Astrocyte of the cerebellum (primary cell): ENCODE measurements at regions not wholly inside any gene's neighbourhood (a gene's known extent, or its start where the extent isn't known, plus 50 kb on each side); places are given as distances from the start of the nearest gene placed in this dataset.
A peak's percentile ranks its signal among the peaks of the same experiment; 100 is the strongest.
"Not testable (repeated sequence)": the region's sequence is repeated elsewhere in the genome, so short reads cannot be mapped to it uniquely, and the experiment has no call there.

Source experiments
- DNase-seq: peaks from one replicate; pipeline ENCODE4 v3.0.0-alpha.2; 2011; ENCODE audit warnings: low read depth
- H3K4me3 ChIP-seq: 2 replicates; pipeline ENCODE4 v1.5.1; 2011; ENCODE audit warnings: mild to moderate bottlenecking, low read depth, low read length, moderate library complexity
- in situ Hi-C: cut with HindIII; loops from 2 replicates; pipeline ENCODE4 v1.10.0; 2017; ENCODE audit warnings: low sequenced_read_pairs
- TF ChIP-seq, protein P1 (sequence below): IDR thresholded peaks from 2 replicates; pipeline ENCODE4 v1.5.1; 2012; ENCODE audit warnings: low read length, low read depth, moderate library complexity, mild to moderate bottlenecking; ENCODE audit errors: missing control alignments

DNA sequence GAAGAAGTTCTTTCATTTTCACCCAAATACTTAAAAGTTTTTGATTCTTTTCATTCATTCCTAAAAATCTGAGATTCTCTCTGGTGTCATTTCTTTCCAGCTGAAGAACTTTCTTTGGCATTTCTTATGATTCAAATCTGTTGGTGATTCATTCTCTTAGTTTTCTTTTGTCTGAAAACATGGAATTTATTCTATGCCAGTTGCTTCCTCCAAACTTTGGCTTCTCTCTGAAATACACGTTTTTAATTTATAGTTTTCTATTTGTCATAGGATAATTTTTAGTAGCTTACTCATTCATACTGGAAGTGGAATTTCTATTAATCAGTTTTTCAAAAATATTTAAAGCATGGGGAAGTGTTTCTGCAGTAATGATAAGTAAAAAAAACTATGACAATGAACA, 1012.0 kb downstream of the RPA4 start:
- TF ChIP-seq, protein P1, sequence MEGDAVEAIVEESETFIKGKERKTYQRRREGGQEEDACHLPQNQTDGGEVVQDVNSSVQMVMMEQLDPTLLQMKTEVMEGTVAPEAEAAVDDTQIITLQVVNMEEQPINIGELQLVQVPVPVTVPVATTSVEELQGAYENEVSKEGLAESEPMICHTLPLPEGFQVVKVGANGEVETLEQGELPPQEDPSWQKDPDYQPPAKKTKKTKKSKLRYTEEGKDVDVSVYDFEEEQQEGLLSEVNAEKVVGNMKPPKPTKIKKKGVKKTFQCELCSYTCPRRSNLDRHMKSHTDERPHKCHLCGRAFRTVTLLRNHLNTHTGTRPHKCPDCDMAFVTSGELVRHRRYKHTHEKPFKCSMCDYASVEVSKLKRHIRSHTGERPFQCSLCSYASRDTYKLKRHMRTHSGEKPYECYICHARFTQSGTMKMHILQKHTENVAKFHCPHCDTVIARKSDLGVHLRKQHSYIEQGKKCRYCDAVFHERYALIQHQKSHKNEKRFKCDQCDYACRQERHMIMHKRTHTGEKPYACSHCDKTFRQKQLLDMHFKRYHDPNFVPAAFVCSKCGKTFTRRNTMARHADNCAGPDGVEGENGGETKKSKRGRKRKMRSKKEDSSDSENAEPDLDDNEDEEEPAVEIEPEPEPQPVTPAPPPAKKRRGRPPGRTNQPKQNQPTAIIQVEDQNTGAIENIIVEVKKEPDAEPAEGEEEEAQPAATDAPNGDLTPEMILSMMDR, result no peak
- H3K4me3 ChIP-seq, result no peak overlapping the region
- DNase-seq, result no peak
- in situ Hi-C loops, result no loop called here

DNA sequence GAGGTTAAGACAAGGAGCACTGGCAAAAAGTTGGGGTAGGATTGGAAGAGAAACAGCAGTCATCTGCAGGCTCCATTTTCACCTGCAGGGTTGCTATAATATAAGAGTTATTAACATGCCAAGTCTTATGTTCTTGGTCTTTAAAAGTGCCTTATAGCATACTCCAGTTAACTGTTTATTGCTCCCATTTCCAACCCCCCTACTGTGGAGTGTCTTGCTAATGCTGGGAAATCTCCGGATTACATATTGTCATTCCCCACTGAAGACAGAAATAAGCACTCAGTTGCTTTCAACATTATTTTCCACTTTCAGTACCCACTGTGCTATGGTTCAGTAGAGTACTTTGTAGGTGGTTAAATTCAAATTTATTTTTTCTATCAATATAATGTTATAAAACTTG, 1014.3 kb downstream of the RPA4 start:
- no peak for DNase-seq
- TF ChIP-seq, protein P1, result no peak
- no peak overlapping the region for H3K4me3 ChIP-seq
- in situ Hi-C loops, result no loop called here

DNA sequence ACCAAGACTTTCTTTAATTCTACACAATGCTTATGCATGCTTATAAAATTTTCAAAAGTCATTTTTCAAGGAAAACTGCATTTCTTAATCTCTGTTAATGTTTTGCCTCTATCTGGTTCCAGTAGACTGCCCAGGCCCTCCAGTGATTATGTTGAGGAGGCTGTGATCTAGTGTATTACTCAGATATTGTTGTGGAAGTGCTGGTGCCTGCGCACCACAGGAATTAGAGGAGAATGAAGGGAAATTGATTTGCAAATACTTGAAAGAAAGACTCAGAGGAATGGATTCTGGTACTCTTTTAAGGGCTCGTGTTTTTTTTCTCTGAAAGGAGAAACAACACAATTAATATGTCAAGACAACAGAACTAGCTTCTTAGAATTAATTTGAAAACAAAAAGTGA, 1015.1 kb downstream of the RPA4 start:
- no peak overlapping the region for H3K4me3 ChIP-seq
- peak; percentile 3 for DNase-seq
- in situ Hi-C loops, result no loop called here
- TF ChIP-seq, protein P1, result no peak

DNA sequence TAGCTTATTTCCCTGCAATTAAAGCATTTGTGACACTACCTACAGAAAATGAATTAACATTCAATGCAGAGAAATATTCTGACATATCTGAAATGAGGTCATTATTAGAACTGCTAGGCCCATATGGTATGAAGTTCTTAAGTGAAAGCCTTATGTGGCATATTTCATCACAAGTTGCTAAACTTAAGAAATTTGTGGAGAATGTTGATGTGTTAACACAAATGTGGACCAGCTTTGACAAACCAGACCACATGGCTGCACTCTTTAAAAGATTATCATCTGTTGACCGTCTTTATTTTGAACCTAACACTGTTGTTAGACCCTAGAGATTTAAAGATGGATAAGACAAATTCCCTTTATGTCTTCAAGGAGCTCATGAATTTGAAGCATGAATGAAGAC, 1024.1 kb downstream of the RPA4 start:
- no peak for DNase-seq
- H3K4me3 ChIP-seq, result no peak overlapping the region
- TF ChIP-seq, protein P1, result no peak
- in situ Hi-C loops, result no loop called here

DNA sequence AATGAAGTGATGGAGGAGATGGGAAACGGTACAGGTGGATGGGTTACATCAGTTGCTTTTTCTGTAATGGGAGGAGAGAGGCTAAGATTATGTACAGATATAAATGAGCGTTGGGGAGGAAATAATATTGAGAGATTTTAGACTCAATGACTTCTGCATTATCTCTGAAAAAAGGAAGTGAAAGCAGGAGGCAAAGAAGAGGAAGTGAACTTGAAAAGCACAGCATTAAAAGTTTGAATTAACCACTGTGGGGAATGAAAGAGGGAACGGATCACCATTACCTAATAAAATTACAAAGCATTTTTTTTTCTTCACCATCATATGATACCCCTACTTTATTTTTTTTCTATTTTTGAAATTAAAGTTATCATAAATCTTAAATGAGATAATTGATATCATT, 1025.5 kb downstream of the RPA4 start:
- DNase-seq, result no peak
- TF ChIP-seq, protein P1, result no peak
- in situ Hi-C loops, result no loop called here
- H3K4me3 ChIP-seq, result no peak overlapping the region

DNA sequence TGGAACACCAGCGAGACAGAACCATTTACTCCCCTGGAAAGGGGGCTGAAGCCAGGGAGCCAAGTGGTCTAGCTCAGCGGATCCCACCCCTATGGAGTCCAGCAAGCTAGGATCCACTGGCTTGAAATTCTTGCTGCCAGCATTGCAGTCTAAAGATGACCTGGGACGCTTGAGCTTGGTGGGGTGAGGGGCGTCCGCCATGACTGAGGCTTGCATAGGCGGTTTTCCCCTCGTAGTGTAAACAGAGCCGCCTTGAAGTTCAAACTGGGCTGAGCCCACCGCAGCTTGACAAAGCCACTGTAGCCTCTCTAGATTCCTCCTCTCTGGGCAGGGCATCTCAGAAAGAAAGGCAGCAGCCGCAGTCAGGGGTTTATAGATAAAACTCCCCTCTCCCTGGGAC, 1031.7 kb downstream of the RPA4 start:
- in situ Hi-C loops, DNase-seq, H3K4me3 ChIP-seq: not testable (repeated sequence)

DNA sequence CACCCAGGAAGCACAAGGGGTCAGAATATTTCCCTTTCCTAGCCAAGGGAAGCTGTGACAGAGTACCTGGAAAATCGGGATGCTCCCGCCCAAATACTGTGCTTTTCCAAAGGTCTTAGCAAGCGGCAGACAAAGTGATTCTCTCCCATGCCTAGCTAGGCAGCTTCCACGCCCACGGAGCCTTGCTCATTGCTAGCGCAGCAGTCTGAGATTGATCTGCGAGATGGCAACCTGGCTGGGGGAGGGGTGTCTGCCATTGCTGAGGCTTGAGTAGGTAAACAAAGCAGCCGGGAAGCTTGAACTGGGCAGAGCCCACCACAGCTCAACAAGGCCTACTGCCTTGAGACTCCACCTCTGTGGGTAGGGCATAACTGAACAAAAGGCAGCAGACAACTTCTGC, 1037.5 kb downstream of the RPA4 start:
- H3K4me3 ChIP-seq, DNase-seq, in situ Hi-C loops: not testable (repeated sequence)

DNA sequence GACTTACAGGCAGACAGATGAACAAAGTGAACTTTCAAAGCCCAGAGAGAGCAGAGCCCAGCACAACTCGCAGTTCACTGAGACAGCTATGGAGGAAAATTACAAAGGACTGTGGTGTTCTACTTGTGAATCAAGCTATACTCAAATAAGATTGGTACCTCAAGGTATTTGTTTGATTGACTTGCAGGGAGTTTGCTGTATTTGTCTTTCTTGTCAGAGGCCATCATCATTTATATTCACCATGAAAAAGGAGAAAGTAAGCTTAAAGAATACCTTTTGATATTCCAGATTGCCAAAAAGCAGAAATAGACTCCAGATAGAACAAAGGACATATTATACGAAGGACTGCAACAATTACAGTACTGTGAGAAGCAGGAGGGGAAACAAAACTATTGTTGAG, 1047.9 kb downstream of the RPA4 start:
- TF ChIP-seq, protein P1, result no peak
- H3K4me3 ChIP-seq, result no peak overlapping the region

More for the DNA sequence above, 1047.9 kb downstream of the RPA4 start:
- DNase-seq, result no peak
- in situ Hi-C loops, result no loop called here
